Keratinocyte (primary cell): ENCODE measurements at regions not wholly inside any gene's neighbourhood (a gene's known extent, or its start where the extent isn't known, plus 50 kb on each side); places are given as distances from the start of the nearest gene placed in this dataset.

Experiments used
- CTCF ChIP-seq, 3 experiments: IDR thresholded peaks in 1 of 3; conservative IDR thresholded peaks in 1 of 3; optimal IDR thresholded peaks in 1 of 3; 2 replicates in 2 of 3; 3 replicates in 1 of 3; pipeline versions ENCODE3 to v1.5.1; 2011; ENCODE audit warnings: low read length in 3 of 3, mild to moderate bottlenecking in 3 of 3, moderate library complexity in 2 of 3, control low read depth in 1 of 3, inconsistent platforms in 1 of 3; ENCODE audit not compliant: insufficient read depth in 2 of 3; ENCODE audit errors: extremely low read depth in 1 of 3
- EZH2 ChIP-seq: IDR thresholded peaks from one replicate; pipeline ENCODE4 v1.6.1; 2012; ENCODE audit warnings: inconsistent platforms, mild to moderate bottlenecking, low read length, moderate library complexity

GRCh38 chr7:91644256-91644655, 236.2 kb downstream of the MTERF1 start:
- no peak for TF ChIP-seq CTCF (optimal IDR thresholded peaks at IDR 0.05 in 1 of 3, IDR thresholded peaks at IDR 0.05 in 1 of 3, conservative IDR thresholded peaks at IDR 0.05 in 1 of 3; ENCODE audit: extremely low read depth in 1 of 3, insufficient read depth in 2 of 3, low read length in 3 of 3)
- no peak for TF ChIP-seq EZH2
